ENCODE measurements at regions not wholly inside any gene's neighbourhood (a gene's known extent, or its start where the extent isn't known, plus 50 kb on each side); places are given as distances from the start of the nearest gene placed in this dataset.

- no peak overlapping the region for H3K9ac ChIP-seq
- H3K36me3 ChIP-seq: no peaks in the 10 kb centered on the region
- H3K9me3 ChIP-seq: no peaks in the 10 kb centered on the region
- H3K27me3 ChIP-seq: peaks cover 20% of the 10 kb centered on the region; the same call in 1 of the 2 replicates
- H3K4me1 ChIP-seq: peaks cover 49% of the 10 kb centered on the region
- no peak overlapping the region for H3K4me3 ChIP-seq
- peak overlapping the region; percentile 67; the same call in 1 of the 2 replicates for H3K4me2 ChIP-seq
- H4K20me1 ChIP-seq: no peaks in the 10 kb centered on the region
- no peak for TF ChIP-seq Cebpa-rat (IDR thresholded peaks at IDR 0.05)
- no peak overlapping the region for H3K27ac ChIP-seq
Measured at GRCh38 chr17:79468183-79468944, 142.5 kb downstream of the RBFOX3 start.

- Histone ChIP-seq H3K27ac (no peak overlapping the region), H3K9me3 (no peaks in the 10 kb centered on the region), H3K4me3 (no peak overlapping the region), H4K20me1 (no peaks in the 10 kb centered on the region), H3K4me1 (peaks cover 49% of the 10 kb centered on the region), H3K27me3 (peaks cover 20% of the 10 kb centered on the region; the same call in 1 of the 2 replicates), H3K4me2 (peak overlapping the region; percentile 67), H3K36me3 (no peaks in the 10 kb centered on the region), H3K9ac (no peak overlapping the region)
- TF ChIP-seq Cebpa-rat (IDR thresholded peaks at IDR 0.05): no peak
Measured at GRCh38 chr17:79466562-79467350, 144.1 kb downstream of the RBFOX3 start.

- no peaks in the 10 kb centered on the region for H4K20me1 ChIP-seq
Measured at GRCh38 chr17:79465681-79466025, 145.2 kb downstream of the RBFOX3 start.

GRCh38 chr17:79465011-79465680, 145.7 kb downstream of the RBFOX3 start:
- peaks cover 20% of the 10 kb centered on the region; the same call in 1 of the 2 replicates for H3K27me3 ChIP-seq
- no peaks in the 10 kb centered on the region for H4K20me1 ChIP-seq
- H3K9me3 ChIP-seq: no peaks in the 10 kb centered on the region
- peaks cover 40% of the 10 kb centered on the region for H3K4me1 ChIP-seq
- H3K27ac ChIP-seq: no peak overlapping the region
- TF ChIP-seq Cebpa-rat (IDR thresholded peaks at IDR 0.05): no peak
- H3K9ac ChIP-seq: no peak overlapping the region
- peak overlapping the region; percentile 67 for H3K4me2 ChIP-seq
- no peak overlapping the region for H3K4me3 ChIP-seq
- H3K36me3 ChIP-seq: no peaks in the 10 kb centered on the region

More at GRCh38 chr17:79465681-79466025, 145.2 kb downstream of the RBFOX3 start:
- Histone ChIP-seq H3K27me3 (peaks cover 20% of the 10 kb centered on the region; the same call in 1 of the 2 replicates), H3K4me1 (peaks cover 45% of the 10 kb centered on the region), H3K27ac (no peak overlapping the region), H3K4me2 (peak overlapping the region; percentile 67), H3K4me3 (no peak overlapping the region), H3K9me3 (no peaks in the 10 kb centered on the region), H3K9ac (no peak overlapping the region), H3K36me3 (no peaks in the 10 kb centered on the region)
- no peak for TF ChIP-seq Cebpa-rat (IDR thresholded peaks at IDR 0.05)

- no peak overlapping the region for H3K4me3 ChIP-seq
- no peak for TF ChIP-seq Cebpa-rat (IDR thresholded peaks at IDR 0.05)
- peaks cover 20% of the 10 kb centered on the region; the same call in 1 of the 2 replicates for H3K27me3 ChIP-seq
- no peaks in the 10 kb centered on the region for H4K20me1 ChIP-seq
- no peaks in the 10 kb centered on the region for H3K36me3 ChIP-seq
- H3K4me2 ChIP-seq: peak overlapping the region; percentile 67; the same call in 1 of the 2 replicates
- H3K9me3 ChIP-seq: no peaks in the 10 kb centered on the region
- H3K4me1 ChIP-seq: peaks cover 37% of the 10 kb centered on the region
- no peak overlapping the region for H3K9ac ChIP-seq
- no peak overlapping the region for H3K27ac ChIP-seq
Measured at GRCh38 chr17:79464318-79465010, 146.4 kb downstream of the RBFOX3 start.

- peaks cover 41% of the 10 kb centered on the region for H3K4me1 ChIP-seq
- H3K9me3 ChIP-seq: no peaks in the 10 kb centered on the region
- no peak overlapping the region for H3K4me3 ChIP-seq
- H3K4me2 ChIP-seq: no peak overlapping the region
- H3K36me3 ChIP-seq: no peaks in the 10 kb centered on the region
- no peak overlapping the region for H3K9ac ChIP-seq
- H4K20me1 ChIP-seq: no peaks in the 10 kb centered on the region
- H3K27ac ChIP-seq: no peak overlapping the region
- no peak for TF ChIP-seq Cebpa-rat (IDR thresholded peaks at IDR 0.05)
- peaks cover 20% of the 10 kb centered on the region; the same call in 1 of the 2 replicates for H3K27me3 ChIP-seq
Measured at GRCh38 chr17:79463421-79464317, 147.2 kb downstream of the RBFOX3 start.

GRCh38 chr17:79461041-79461440, 149.8 kb downstream of the RBFOX3 start:
- no peak overlapping the region for H3K4me2 ChIP-seq

GRCh38 chr17:79459846-79460245, 151.0 kb downstream of the RBFOX3 start:
- Histone ChIP-seq H3K27me3 (no peaks in the 10 kb centered on the region), H3K4me3 (no peak overlapping the region), H3K9ac (no peak overlapping the region), H3K36me3 (no peaks in the 10 kb centered on the region), H3K9me3 (no peaks in the 10 kb centered on the region), H4K20me1 (no peaks in the 10 kb centered on the region), H3K4me2 (no peak overlapping the region), H3K4me1 (peaks cover 41% of the 10 kb centered on the region), H3K27ac (no peak overlapping the region)
- no peak for TF ChIP-seq Cebpa-rat (IDR thresholded peaks at IDR 0.05)

More at GRCh38 chr17:79461041-79461440, 149.8 kb downstream of the RBFOX3 start:
- TF ChIP-seq Cebpa-rat (IDR thresholded peaks at IDR 0.05): no peak
- no peaks in the 10 kb centered on the region for H3K9me3 ChIP-seq
- no peak overlapping the region for H3K4me3 ChIP-seq
- peaks cover 4% of the 10 kb centered on the region; the same call in 1 of the 2 replicates for H3K27me3 ChIP-seq
- H3K27ac ChIP-seq: no peak overlapping the region
- peaks cover 46% of the 10 kb centered on the region for H3K4me1 ChIP-seq
- H3K9ac ChIP-seq: no peak overlapping the region
- no peaks in the 10 kb centered on the region for H4K20me1 ChIP-seq
- no peaks in the 10 kb centered on the region for H3K36me3 ChIP-seq

Data from BLaER1 (cell line).